Activated naive CD8-positive, alpha-beta T cell treated with anti-CD3 and anti-CD28 coated beads, Interleukin-2, amount 10 ng/mL, durations not matched to agents 7 days and 5 days (primary cell): ENCODE measurements at regions not wholly inside any gene's neighbourhood (a gene's known extent, or its start where the extent isn't known, plus 50 kb on each side); places are given as distances from the start of the nearest gene placed in this dataset.

Experiments used
- ATAC-seq: fragments of 150-1000 bp; cut with Tn5 transposase; one replicate; pipeline ENCODE4 v1.10.0; 2021; ENCODE audit warnings: low read depth, moderate library complexity
- POLR2A ChIA-PET: fragments of 350-600 bp; sonication (Branson Sonifier 250); formaldehyde crosslinking; loops from one replicate; lab custom pipeline; 2021; ENCODE audit warnings: antibody characterized with exemption; lab: Charles Lee
- DNase-seq: peaks from one replicate; pipeline ENCODE4 v3.0.0; 2021
- H3K27ac Mint-ChIP-seq: one replicate; pipeline ENCODE4 v1.8.0; 2022; ENCODE audit warnings: mild to moderate bottlenecking, mixed read lengths
- H3K27me3 Mint-ChIP-seq: one replicate; pipeline ENCODE4 v1.8.0; 2022; ENCODE audit warnings: mild to moderate bottlenecking, moderate library complexity, mixed read lengths
- H3K36me3 Mint-ChIP-seq: one replicate; pipeline ENCODE4 v1.8.0; 2021; ENCODE audit warnings: mild to moderate bottlenecking, mixed read lengths
- H3K4me1 Mint-ChIP-seq: one replicate; pipeline ENCODE4 v1.8.0; 2021; ENCODE audit warnings: mixed read lengths
- H3K4me3 Mint-ChIP-seq: one replicate; pipeline ENCODE4 v1.8.0; 2022; ENCODE audit warnings: mild to moderate bottlenecking, moderate library complexity, mixed read lengths
- H3K9me3 Mint-ChIP-seq: one replicate; pipeline ENCODE4 v1.8.0; 2021; ENCODE audit warnings: mixed read lengths

GRCh38 chr7:115122388-115122787 is 200.5 kb downstream of the MDFIC start:
- ATAC-seq, result no peak
- no peak for DNase-seq
- Mint-ChIP-seq H3K4me3 (no peak overlapping the region), H3K27me3 (peaks cover 3% of the 10 kb centered on the region), H3K4me1 (no peaks in the 10 kb centered on the region), H3K36me3 (no peaks in the 10 kb centered on the region), H3K27ac (no peak overlapping the region), H3K9me3 (no peaks in the 10 kb centered on the region)
- POLR2A ChIA-PET, result no interaction called here

- Mint-ChIP-seq H3K4me3 (no peak overlapping the region), H3K27ac (no peak overlapping the region), H3K27me3 (peaks cover 5% of the 10 kb centered on the region), H3K4me1 (no peaks in the 10 kb centered on the region), H3K9me3 (no peaks in the 10 kb centered on the region), H3K36me3 (no peaks in the 10 kb centered on the region)
- ATAC-seq (no peak), DNase-seq (no peak)
- POLR2A ChIA-PET, result no interaction called here
Observed at GRCh38 chr7:115117748-115118147, 195.9 kb downstream of the MDFIC start.

- POLR2A ChIA-PET, result no interaction called here
Observed at GRCh38 chr7:115116773-115117715, 195.2 kb downstream of the MDFIC start.

GRCh38 chr7:115113776-115114175 is 191.9 kb downstream of the MDFIC start:
- POLR2A ChIA-PET, result no interaction called here
- Mint-ChIP-seq H3K36me3 (no peaks in the 10 kb centered on the region), H3K4me1 (no peaks in the 10 kb centered on the region)

More at GRCh38 chr7:115116773-115117715, 195.2 kb downstream of the MDFIC start:
- H3K4me1 Mint-ChIP-seq, result no peaks in the 10 kb centered on the region
- no peaks in the 10 kb centered on the region for H3K9me3 Mint-ChIP-seq
- no peak overlapping the region for H3K27ac Mint-ChIP-seq
- H3K27me3 Mint-ChIP-seq, result peaks cover 5% of the 10 kb centered on the region
- DNase-seq, result no peak
- H3K4me3 Mint-ChIP-seq, result no peak overlapping the region
- H3K36me3 Mint-ChIP-seq, result no peaks in the 10 kb centered on the region
- ATAC-seq, result no peak

GRCh38 chr7:115113131-115113530 is 191.2 kb downstream of the MDFIC start:
- POLR2A ChIA-PET, result no interaction called here
- H3K36me3 Mint-ChIP-seq, result no peaks in the 10 kb centered on the region
- no peaks in the 10 kb centered on the region for H3K9me3 Mint-ChIP-seq
- no peak for DNase-seq
- H3K4me1 Mint-ChIP-seq, result no peaks in the 10 kb centered on the region
- H3K27me3 Mint-ChIP-seq, result peaks cover 6% of the 10 kb centered on the region
- no peak for ATAC-seq
- H3K27ac Mint-ChIP-seq, result no peak overlapping the region
- no peak overlapping the region for H3K4me3 Mint-ChIP-seq

More at GRCh38 chr7:115113776-115114175, 191.9 kb downstream of the MDFIC start:
- ATAC-seq (no peak), DNase-seq (no peak)
- H3K4me3 Mint-ChIP-seq, result no peak overlapping the region
- no peaks in the 10 kb centered on the region for H3K9me3 Mint-ChIP-seq
- peaks cover 6% of the 10 kb centered on the region for H3K27me3 Mint-ChIP-seq
- H3K27ac Mint-ChIP-seq, result no peak overlapping the region

- POLR2A ChIA-PET, result no interaction called here
- Mint-ChIP-seq H3K9me3 (no peaks in the 10 kb centered on the region), H3K27ac (no peak overlapping the region), H3K4me3 (no peak overlapping the region), H3K27me3 (peaks cover 2% of the 10 kb centered on the region), H3K4me1 (no peaks in the 10 kb centered on the region), H3K36me3 (no peaks in the 10 kb centered on the region)
- ATAC-seq (no peak), DNase-seq (no peak)
Observed at GRCh38 chr7:115110523-115110922, 188.6 kb downstream of the MDFIC start.

- Mint-ChIP-seq H3K4me1 (no peaks in the 10 kb centered on the region), H3K27ac (no peak overlapping the region), H3K9me3 (no peaks in the 10 kb centered on the region), H3K4me3 (no peak overlapping the region), H3K27me3 (peaks cover 2% of the 10 kb centered on the region), H3K36me3 (no peaks in the 10 kb centered on the region)
- POLR2A ChIA-PET, result no interaction called here
- ATAC-seq (no peak), DNase-seq (no peak)
Observed at GRCh38 chr7:115106316-115106715, 184.4 kb downstream of the MDFIC start.

GRCh38 chr7:115102738-115103137 is 180.8 kb downstream of the MDFIC start:
- Mint-ChIP-seq H3K27ac (no peak overlapping the region), H3K4me1 (no peaks in the 10 kb centered on the region), H3K36me3 (no peaks in the 10 kb centered on the region), H3K9me3 (no peaks in the 10 kb centered on the region), H3K27me3 (peaks cover 4% of the 10 kb centered on the region), H3K4me3 (no peak overlapping the region)
- no peak for ATAC-seq
- POLR2A ChIA-PET, result no interaction called here
- no peak for DNase-seq

GRCh38 chr7:115101199-115101598 is 179.3 kb downstream of the MDFIC start:
- Mint-ChIP-seq H3K4me1 (no peaks in the 10 kb centered on the region), H3K27me3 (peaks cover 8% of the 10 kb centered on the region), H3K27ac (no peak overlapping the region), H3K4me3 (no peak overlapping the region), H3K36me3 (no peaks in the 10 kb centered on the region), H3K9me3 (no peaks in the 10 kb centered on the region)
- POLR2A ChIA-PET, result no interaction called here
- ATAC-seq (no peak), DNase-seq (no peak)

GRCh38 chr7:115099906-115100305 is 178.0 kb downstream of the MDFIC start:
- Mint-ChIP-seq H3K27ac (no peak overlapping the region), H3K36me3 (no peaks in the 10 kb centered on the region), H3K27me3 (peaks cover 14% of the 10 kb centered on the region), H3K9me3 (no peaks in the 10 kb centered on the region), H3K4me3 (no peak overlapping the region), H3K4me1 (no peaks in the 10 kb centered on the region)
- ATAC-seq (no peak), DNase-seq (no peak)
- POLR2A ChIA-PET, result no interaction called here

- ATAC-seq (no peak), DNase-seq (no peak)
- Mint-ChIP-seq H3K9me3 (no peaks in the 10 kb centered on the region), H3K4me3 (no peak overlapping the region), H3K4me1 (peaks cover 2% of the 10 kb centered on the region), H3K27ac (no peak overlapping the region), H3K36me3 (no peaks in the 10 kb centered on the region), H3K27me3 (peaks cover 14% of the 10 kb centered on the region)
- POLR2A ChIA-PET, result no interaction called here
Observed at GRCh38 chr7:115097175-115097671, 175.3 kb downstream of the MDFIC start.

- no peak overlapping the region for H3K4me3 Mint-ChIP-seq
- no peak for DNase-seq
Observed at GRCh38 chr7:115096262-115096661, 174.4 kb downstream of the MDFIC start.

GRCh38 chr7:115094163-115094562 is 172.3 kb downstream of the MDFIC start:
- POLR2A ChIA-PET, result no interaction called here
- H3K9me3 Mint-ChIP-seq, result no peaks in the 10 kb centered on the region
- no peak overlapping the region for H3K27ac Mint-ChIP-seq
- no peak overlapping the region for H3K4me3 Mint-ChIP-seq
- H3K4me1 Mint-ChIP-seq, result peaks cover 2% of the 10 kb centered on the region
- no peak for ATAC-seq
- no peaks in the 10 kb centered on the region for H3K36me3 Mint-ChIP-seq
- H3K27me3 Mint-ChIP-seq, result peaks cover 10% of the 10 kb centered on the region
- DNase-seq, result no peak

More at GRCh38 chr7:115096262-115096661, 174.4 kb downstream of the MDFIC start:
- H3K4me1 Mint-ChIP-seq, result peaks cover 2% of the 10 kb centered on the region
- no peaks in the 10 kb centered on the region for H3K36me3 Mint-ChIP-seq
- H3K27me3 Mint-ChIP-seq, result peaks cover 14% of the 10 kb centered on the region
- no peak for ATAC-seq
- POLR2A ChIA-PET, result no interaction called here
- H3K27ac Mint-ChIP-seq, result no peak overlapping the region
- no peaks in the 10 kb centered on the region for H3K9me3 Mint-ChIP-seq

- POLR2A ChIA-PET, result no interaction called here
- DNase-seq (no peak), ATAC-seq (no peak)
- Mint-ChIP-seq H3K9me3 (peaks cover 4% of the 10 kb centered on the region), H3K36me3 (no peaks in the 10 kb centered on the region), H3K4me3 (no peak overlapping the region), H3K27ac (no peak overlapping the region), H3K27me3 (peaks cover 6% of the 10 kb centered on the region), H3K4me1 (no peaks in the 10 kb centered on the region)
Observed at GRCh38 chr7:115088893-115089292, 167.0 kb downstream of the MDFIC start.
